ENCODE measurements at regions not wholly inside any gene's neighbourhood (a gene's known extent, or its start where the extent isn't known, plus 50 kb on each side); places are given as distances from the start of the nearest gene placed in this dataset.

DNA sequence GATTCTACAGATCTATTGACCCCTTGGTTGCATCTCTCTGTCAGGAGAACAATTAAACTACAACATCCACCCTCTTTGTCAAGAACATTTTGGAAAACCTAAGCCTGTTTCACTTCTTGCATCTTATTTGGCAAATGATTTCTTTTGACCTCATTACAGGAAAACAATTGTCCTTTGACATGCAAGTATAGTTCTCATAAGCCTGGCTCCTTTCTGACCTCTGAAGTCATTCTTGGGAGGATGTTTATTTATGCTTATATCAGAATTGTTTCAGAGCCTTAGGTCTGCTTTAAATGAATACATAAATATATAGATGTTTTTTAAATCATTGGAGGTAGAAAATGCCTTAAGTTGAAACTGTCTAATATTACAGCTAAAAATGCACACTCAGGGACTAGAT lies 361.3 kb upstream of the PTGER4 start:
- H3K36me3 ChIP-seq = no peaks in the 10 kb centered on the region
- H3K27me3 ChIP-seq = no peaks in the 10 kb centered on the region
- TF ChIP-seq, protein P1, sequence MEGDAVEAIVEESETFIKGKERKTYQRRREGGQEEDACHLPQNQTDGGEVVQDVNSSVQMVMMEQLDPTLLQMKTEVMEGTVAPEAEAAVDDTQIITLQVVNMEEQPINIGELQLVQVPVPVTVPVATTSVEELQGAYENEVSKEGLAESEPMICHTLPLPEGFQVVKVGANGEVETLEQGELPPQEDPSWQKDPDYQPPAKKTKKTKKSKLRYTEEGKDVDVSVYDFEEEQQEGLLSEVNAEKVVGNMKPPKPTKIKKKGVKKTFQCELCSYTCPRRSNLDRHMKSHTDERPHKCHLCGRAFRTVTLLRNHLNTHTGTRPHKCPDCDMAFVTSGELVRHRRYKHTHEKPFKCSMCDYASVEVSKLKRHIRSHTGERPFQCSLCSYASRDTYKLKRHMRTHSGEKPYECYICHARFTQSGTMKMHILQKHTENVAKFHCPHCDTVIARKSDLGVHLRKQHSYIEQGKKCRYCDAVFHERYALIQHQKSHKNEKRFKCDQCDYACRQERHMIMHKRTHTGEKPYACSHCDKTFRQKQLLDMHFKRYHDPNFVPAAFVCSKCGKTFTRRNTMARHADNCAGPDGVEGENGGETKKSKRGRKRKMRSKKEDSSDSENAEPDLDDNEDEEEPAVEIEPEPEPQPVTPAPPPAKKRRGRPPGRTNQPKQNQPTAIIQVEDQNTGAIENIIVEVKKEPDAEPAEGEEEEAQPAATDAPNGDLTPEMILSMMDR (IDR thresholded peaks at IDR 0.05) = no peak
- DNase-seq (ENCODE audit: low spot score in 2 of 2) = no peak
- intact Hi-C loops (cut with DNase I) = no loop called here
- H3K4me1 ChIP-seq = no peaks in the 10 kb centered on the region
- H3K27ac ChIP-seq = no peak overlapping the region
- no peaks in the 10 kb centered on the region for H3K9me3 ChIP-seq
- no peak overlapping the region for H3K4me3 ChIP-seq

DNA sequence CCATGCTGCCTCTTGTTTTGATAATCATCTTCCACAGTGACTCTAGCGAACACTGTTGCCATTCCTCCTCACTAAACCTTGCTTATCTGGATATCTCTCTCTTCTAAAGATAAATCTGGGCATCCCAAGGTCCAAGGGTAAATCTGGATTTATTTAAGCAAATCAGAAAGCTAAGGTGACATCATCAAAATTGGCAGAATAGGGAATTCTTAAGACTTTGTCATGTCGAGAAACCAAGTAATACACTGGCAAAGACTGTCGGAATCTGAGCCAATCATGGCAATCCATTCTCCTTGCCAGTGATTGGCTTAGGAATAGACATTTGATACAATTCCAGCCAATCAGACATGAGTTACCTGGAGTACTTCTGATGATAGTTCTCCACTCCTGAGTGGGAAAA lies 362.7 kb upstream of the PTGER4 start:
- Histone ChIP-seq H3K27me3 (no peaks in the 10 kb centered on the region), H3K4me3 (no peak overlapping the region), H3K36me3 (no peaks in the 10 kb centered on the region), H3K9me3 (no peaks in the 10 kb centered on the region), H3K27ac (no peak overlapping the region), H3K4me1 (no peaks in the 10 kb centered on the region)
- no peak for DNase-seq (ENCODE audit: low spot score in 2 of 2)
- TF ChIP-seq, protein P1 (IDR thresholded peaks at IDR 0.05) = no peak
- intact Hi-C loops (cut with DNase I) = no loop called here

DNA sequence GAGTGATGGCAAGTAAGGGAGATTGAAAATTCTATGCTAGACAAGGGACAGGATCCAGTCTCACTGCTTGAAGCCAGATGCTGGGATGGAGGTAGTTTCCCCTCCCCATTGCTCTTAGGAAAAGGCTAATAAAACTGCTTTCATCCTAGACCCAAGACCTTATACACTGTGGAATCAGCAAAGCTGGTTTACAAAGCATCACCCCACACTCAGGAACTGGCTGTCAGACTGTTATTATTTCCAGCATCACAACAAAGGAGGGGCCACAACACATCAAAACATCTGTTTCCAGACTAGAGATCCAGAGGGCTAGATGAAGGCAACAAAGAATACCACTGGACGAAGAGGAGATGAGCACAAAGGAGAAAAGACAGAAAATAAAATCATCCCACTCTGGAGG lies 364.6 kb upstream of the PTGER4 start:
- H3K9me3 ChIP-seq = no peaks in the 10 kb centered on the region
- no peak overlapping the region for H3K27ac ChIP-seq
- TF ChIP-seq, protein P1 (IDR thresholded peaks at IDR 0.05) = no peak
- no peak overlapping the region for H3K4me3 ChIP-seq
- no peak for DNase-seq (ENCODE audit: low spot score in 2 of 2)
- no peaks in the 10 kb centered on the region for H3K4me1 ChIP-seq
- intact Hi-C loops (cut with DNase I) = no loop called here
- H3K36me3 ChIP-seq = no peaks in the 10 kb centered on the region
- no peaks in the 10 kb centered on the region for H3K27me3 ChIP-seq

DNA sequence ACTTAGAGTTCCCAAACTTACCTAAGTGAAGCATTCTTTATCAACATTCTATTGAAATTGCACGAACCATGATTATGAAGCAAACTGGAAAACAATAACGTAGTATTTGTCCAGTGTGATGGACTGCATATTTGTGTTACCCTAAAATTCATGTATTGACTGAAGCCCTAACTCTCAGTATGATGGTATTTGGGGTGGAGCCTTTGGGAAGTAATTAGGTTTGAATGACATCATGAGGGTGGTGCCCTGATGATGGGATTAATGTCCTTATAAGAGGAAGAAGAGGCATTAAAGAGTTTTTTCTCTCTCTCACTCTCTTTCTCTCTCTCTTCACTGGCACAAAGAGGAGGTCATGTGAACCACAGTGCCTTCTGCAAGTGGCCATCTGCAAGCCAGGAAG lies 365.4 kb upstream of the PTGER4 start:
- Histone ChIP-seq H3K4me3 (no peak overlapping the region), H3K36me3 (no peaks in the 10 kb centered on the region), H3K27ac (no peak overlapping the region), H3K4me1 (no peaks in the 10 kb centered on the region), H3K27me3 (no peaks in the 10 kb centered on the region), H3K9me3 (no peaks in the 10 kb centered on the region)
- TF ChIP-seq, protein P1 (IDR thresholded peaks at IDR 0.05) = no peak
- no peak for DNase-seq (ENCODE audit: low spot score in 2 of 2)
- intact Hi-C loops (cut with DNase I) = no loop called here

DNA sequence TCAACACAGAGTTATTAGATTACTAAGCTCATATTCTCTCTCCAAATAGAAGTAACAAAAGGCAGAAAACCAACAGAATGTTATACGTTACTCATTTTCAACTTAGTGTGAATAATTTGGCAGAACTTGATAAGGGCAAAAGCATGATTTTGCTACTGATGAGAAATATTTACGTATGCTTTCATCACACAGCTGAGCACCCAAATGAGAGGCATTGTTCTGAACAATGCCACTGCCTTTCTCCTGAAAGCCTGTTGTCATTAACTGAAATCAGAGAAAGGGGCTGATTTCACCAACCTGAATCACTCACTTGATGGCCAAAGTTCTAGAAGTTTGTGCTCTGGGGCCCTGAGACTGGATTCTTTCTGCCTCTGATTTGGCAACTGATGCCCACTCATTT lies 367.5 kb upstream of the PTGER4 start:
- Histone ChIP-seq H3K27ac (no peak overlapping the region), H3K27me3 (no peaks in the 10 kb centered on the region), H3K4me1 (no peaks in the 10 kb centered on the region), H3K9me3 (no peaks in the 10 kb centered on the region), H3K4me3 (no peak overlapping the region), H3K36me3 (no peaks in the 10 kb centered on the region)
- TF ChIP-seq, protein P1 (IDR thresholded peaks at IDR 0.05) = no peak
- intact Hi-C loops (cut with DNase I) = no loop called here
- no peak for DNase-seq (ENCODE audit: low spot score in 2 of 2)

DNA sequence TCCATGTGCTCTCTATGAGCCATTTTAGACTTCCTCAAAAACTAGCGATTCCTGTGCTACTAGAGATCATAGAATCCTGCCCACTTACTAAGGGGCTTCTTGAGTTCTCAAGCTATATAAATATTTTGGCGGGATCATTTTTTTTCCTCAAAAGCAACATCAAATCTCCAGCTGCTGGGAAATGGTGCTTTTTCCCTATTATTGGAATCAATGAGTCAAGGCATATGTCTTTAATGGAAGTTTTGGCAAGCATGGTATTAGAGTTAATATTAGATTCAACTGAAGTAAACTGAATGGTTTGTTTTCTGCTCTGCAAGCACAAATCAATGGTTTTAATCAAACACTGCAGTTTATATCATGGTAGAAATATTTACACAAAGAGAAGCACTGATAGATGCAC lies 369.9 kb upstream of the PTGER4 start:
- Histone ChIP-seq H3K4me1 (no peaks in the 10 kb centered on the region), H3K4me3 (no peak overlapping the region), H3K27me3 (no peaks in the 10 kb centered on the region), H3K9me3 (no peaks in the 10 kb centered on the region), H3K27ac (no peak overlapping the region), H3K36me3 (no peaks in the 10 kb centered on the region)
- TF ChIP-seq, protein P1 (IDR thresholded peaks at IDR 0.05) = no peak
- intact Hi-C loops (cut with DNase I) = no loop called here
- no peak for DNase-seq (ENCODE audit: low spot score in 2 of 2)

All from ascending aorta (tissue), 2 donors.